VCaP (cell line): ENCODE measurements at regions not wholly inside any gene's neighbourhood (a gene's known extent, or its start where the extent isn't known, plus 50 kb on each side); places are given as distances from the start of the nearest gene placed in this dataset.
A peak's percentile ranks its signal among the peaks of the same experiment; 100 is the strongest.

Source experiments
- H3K27ac ChIP-seq: fragments of 450-650 bp; 2 replicates; pipeline ENCODE4 v1.5.1; 2017
- CTCF ChIP-seq: fragments of 450-650 bp; conservative IDR thresholded peaks from 2 replicates; pipeline ENCODE4 v1.5.1; 2017; ENCODE audit warnings: mild to moderate bottlenecking, moderate library complexity

GRCh38 chr18:10231220-10231619 lies 223.2 kb upstream of the APCDD1 start:
- no peak overlapping the region for H3K27ac ChIP-seq
- no peak for TF ChIP-seq CTCF

DNA sequence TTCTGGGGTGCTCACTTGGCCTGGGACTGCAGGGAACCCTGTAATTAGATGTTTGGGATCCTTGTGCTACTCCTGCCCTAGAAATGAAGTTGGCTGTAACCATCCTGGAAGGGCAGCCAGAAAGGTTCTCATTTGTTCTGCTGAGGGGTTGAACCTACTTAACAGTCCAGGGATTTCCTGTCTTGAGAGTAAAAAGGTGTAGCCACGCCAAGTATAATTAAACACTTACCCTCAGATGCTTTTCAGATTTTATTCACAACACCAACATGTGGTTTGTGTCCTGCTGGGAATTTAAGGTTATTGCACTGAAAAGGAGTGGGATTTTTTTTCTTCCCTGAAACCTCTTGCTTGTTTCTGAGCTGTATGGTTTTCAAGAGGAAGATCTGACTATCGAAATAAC lies 222.4 kb upstream of the APCDD1 start:
- no peak overlapping the region for H3K27ac ChIP-seq
- TF ChIP-seq CTCF: no peak

DNA sequence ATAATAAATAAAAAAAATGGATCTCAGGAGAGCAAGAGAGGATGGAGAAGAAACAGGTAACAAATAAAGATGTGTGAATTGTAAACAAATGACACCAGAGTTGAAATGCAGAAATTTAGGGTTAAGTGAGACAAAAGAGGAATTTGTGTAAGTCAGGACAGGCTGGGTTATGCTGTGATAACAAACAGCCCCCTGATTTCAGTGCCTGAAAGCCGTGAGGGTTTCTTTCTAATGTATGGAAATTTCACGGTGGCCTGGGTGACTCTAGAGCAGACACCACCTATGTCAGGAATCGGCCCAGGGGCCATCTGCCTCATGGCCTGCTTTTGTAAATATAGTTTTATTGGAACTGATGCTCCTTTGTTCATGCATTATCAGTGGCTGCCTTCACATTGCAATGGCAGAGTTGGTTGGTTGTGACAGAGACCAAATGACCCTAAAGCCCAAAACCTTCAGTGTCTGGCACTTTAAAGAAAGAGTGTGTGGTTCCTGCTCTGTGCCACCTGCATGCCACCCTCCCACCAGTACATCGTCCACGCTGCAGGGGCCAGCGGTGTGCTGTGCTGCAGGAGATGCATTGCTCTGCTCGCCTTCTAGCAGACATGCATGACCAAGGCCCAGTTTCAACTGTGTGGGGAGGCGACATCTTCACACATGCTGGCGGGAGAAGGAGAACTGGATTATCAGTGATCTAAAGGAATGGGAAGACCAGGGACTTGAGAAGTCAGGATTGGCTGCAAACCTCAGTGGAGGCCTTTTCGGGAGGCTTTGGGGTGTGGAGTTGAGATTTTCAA lies 221.2 kb upstream of the APCDD1 start:
- peak overlapping the region; percentile 84; the same call in 1 of the 2 replicates for H3K27ac ChIP-seq
- TF ChIP-seq CTCF: no peak

- TF ChIP-seq CTCF: no peak
- peak overlapping the region; percentile 84 for H3K27ac ChIP-seq
Observed at GRCh38 chr18:10234281-10234680, 220.2 kb upstream of the APCDD1 start.

DNA sequence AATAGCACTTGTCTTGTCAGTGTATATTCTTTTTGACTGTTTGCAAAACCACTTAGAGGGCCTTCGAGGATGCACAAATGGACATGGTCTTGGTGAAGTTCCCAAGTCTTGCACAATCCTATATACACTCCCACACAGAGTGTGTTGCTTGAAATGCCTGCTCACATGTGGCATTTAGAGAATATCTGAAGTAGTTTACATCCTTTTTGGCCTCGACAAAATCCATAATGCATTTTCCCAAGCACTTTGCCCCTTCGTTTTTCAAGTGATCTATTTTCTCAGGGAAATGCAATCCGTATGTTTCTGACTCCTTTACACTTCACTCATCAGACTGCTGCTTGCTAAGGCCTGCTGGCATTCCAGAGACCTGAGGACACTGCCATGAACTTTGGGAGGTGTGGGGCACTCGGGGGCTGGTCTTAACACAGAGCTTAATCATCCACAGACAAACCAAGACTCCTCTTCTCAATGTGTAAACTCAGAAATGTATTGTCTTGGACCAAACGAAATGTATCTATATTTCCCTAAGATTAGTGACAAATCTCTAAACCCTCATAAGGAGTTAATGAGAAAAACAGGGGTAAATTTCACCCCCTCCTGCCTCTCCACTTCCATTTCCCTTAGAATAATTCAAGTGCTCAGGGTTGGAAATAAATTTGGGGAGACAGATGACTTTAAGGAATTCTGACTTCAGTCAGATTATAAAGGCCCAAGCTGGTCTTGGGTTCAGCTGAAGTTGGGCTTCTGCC lies 219.3 kb upstream of the APCDD1 start:
- peak overlapping the region; percentile 84 for H3K27ac ChIP-seq
- TF ChIP-seq CTCF: no peak

- TF ChIP-seq CTCF: no peak
- H3K27ac ChIP-seq: peak overlapping the region; percentile 84
Observed at GRCh38 chr18:10235661-10235952, 218.8 kb upstream of the APCDD1 start.

DNA sequence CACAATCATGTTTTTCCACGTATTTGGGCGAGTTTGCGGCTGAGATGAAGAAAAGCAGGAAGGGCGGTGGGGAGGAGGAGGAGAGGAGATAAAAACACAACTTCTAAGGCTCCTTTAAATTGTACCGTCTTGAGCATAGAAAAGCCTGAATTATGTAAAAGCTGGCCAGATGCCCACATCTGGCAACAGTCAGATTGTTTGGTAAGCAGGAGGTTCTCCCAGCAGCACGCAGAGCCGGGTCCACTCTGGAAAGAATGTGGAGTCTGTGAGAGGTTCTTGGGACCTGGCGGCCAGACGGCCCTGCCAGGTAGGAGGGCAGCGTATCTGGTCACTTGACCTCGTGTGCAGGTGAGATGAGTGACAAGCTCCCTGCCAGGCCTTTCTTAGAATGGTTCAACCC lies 215.3 kb upstream of the APCDD1 start:
- H3K27ac ChIP-seq: no peak overlapping the region
- no peak for TF ChIP-seq CTCF
